CD4-positive, alpha-beta memory T cell (primary cell): ENCODE measurements at regions not wholly inside any gene's neighbourhood (a gene's known extent, or its start where the extent isn't known, plus 50 kb on each side); places are given as distances from the start of the nearest gene placed in this dataset.
A peak's percentile ranks its signal among the peaks of the same experiment; 100 is the strongest.

ENCODE experiments used
- CTCF ChIA-PET: fragments of 350-600 bp; sonication (Branson Sonifier 250); formaldehyde crosslinking; loops from one replicate; lab custom pipeline; 2021; ENCODE audit warnings: inconsistent platforms; ENCODE audit not compliant: partially characterized antibody; lab: Charles Lee
- POLR2A ChIA-PET: fragments of 350-600 bp; sonication (Branson Sonifier 250); formaldehyde crosslinking; loops from one replicate; lab custom pipeline; 2021; ENCODE audit not compliant: partially characterized antibody; lab: Charles Lee
- DNase-seq, 5 donors: peaks; one replicate each; pipeline versions ENCODE4 v3.0.0 to v3.0.0-alpha.2; 2020 to 2022; ENCODE audit warnings: mixed read lengths in 1 of 5
- H3K27ac ChIP-seq: one replicate; pipeline ENCODE4 v1.7.0; 2013; ENCODE audit warnings: low read depth, low read length
- H3K27me3 ChIP-seq: 2 replicates; pipeline ENCODE4 v1.7.0; 2013; ENCODE audit warnings: mild to moderate bottlenecking, low read length, moderate library complexity; ENCODE audit not compliant: insufficient read depth
- H3K36me3 ChIP-seq: 2 replicates; pipeline ENCODE4 v1.7.0; 2013; ENCODE audit warnings: mild to moderate bottlenecking, low read length, moderate library complexity; ENCODE audit not compliant: insufficient read depth
- H3K4me1 ChIP-seq: 2 replicates; pipeline ENCODE4 v1.7.0; 2013; ENCODE audit warnings: mild to moderate bottlenecking, low read length, moderate library complexity; ENCODE audit not compliant: insufficient read depth
- H3K4me3 ChIP-seq, 2 donors: one replicate each; pipeline ENCODE4 v1.7.0; 2013; ENCODE audit warnings: low read length in 2 of 2, mild to moderate bottlenecking in 1 of 2
- H3K9me3 ChIP-seq, 2 donors: one replicate each; pipeline ENCODE4 v1.7.0; 2013; ENCODE audit warnings: low read length in 2 of 2, control low read depth in 1 of 2; ENCODE audit not compliant: control insufficient read depth in 1 of 2
- H3K27ac Mint-ChIP-seq, 7 donors: one replicate each; pipeline ENCODE4 v1.8.0; 2020 to 2021; ENCODE audit warnings: mixed read lengths in 7 of 7, mild to moderate bottlenecking in 6 of 7, inconsistent platforms in 3 of 7, moderate library complexity in 3 of 7
- H3K27me3 Mint-ChIP-seq, 2 donors: one replicate each; pipeline ENCODE4 v1.8.0; 2020 to 2021; ENCODE audit warnings: mixed read lengths in 2 of 2
- H3K36me3 Mint-ChIP-seq, 2 donors: one replicate each; pipeline ENCODE4 v1.8.0; 2020 to 2021; ENCODE audit warnings: mixed read lengths in 2 of 2, inconsistent platforms in 1 of 2, mild to moderate bottlenecking in 1 of 2
- H3K4me1 Mint-ChIP-seq, 4 donors: one replicate each; pipeline ENCODE4 v1.8.0; 2020 to 2021; ENCODE audit warnings: mixed read lengths in 4 of 4, mild to moderate bottlenecking in 1 of 4
- H3K4me3 Mint-ChIP-seq, 8 donors: one replicate each; pipeline ENCODE4 v1.8.0; 2020 to 2021; ENCODE audit warnings: mixed read lengths in 8 of 8, mild to moderate bottlenecking in 7 of 8, moderate library complexity in 6 of 8, inconsistent platforms in 3 of 8
- H3K9me3 Mint-ChIP-seq, 8 donors: one replicate each; pipeline ENCODE4 v1.8.0; 2020 to 2021; ENCODE audit warnings: mixed read lengths in 8 of 8, mild to moderate bottlenecking in 5 of 8, inconsistent platforms in 3 of 8, moderate library complexity in 1 of 8
- intact Hi-C: fragments of 100-400 bp; cut with micrococcal nuclease; formaldehyde crosslinking; loops from one replicate; pipeline ENCODE4 v1.15.1; 2023

GRCh38 chr14:101616202-101616601, 54.9 kb downstream of the DIO3 start:
- no peaks in the 10 kb centered on the region for H3K4me1 ChIP-seq
- H3K4me3 ChIP-seq = no peak overlapping the region
- peaks cover 0 to 1% (median 0%) of the 10 kb centered on the region in 8 donors for H3K9me3 Mint-ChIP-seq
- no peaks in the 10 kb centered on the region for H3K27me3 ChIP-seq
- CTCF ChIA-PET = no interaction called here
- H3K4me3 Mint-ChIP-seq = no peak overlapping the region
- no peaks in the 10 kb centered on the region for H3K4me1 Mint-ChIP-seq
- intact Hi-C loops = no loop called here
- POLR2A ChIA-PET = no interaction called here
- H3K27me3 Mint-ChIP-seq = peaks cover 21 to 25% of the 10 kb centered on the region in 2 donors
- no peaks in the 10 kb centered on the region for H3K36me3 Mint-ChIP-seq
- H3K36me3 ChIP-seq = no peaks in the 10 kb centered on the region
- no peak overlapping the region for H3K27ac ChIP-seq
- H3K27ac Mint-ChIP-seq = no peak overlapping the region
- no peak for DNase-seq
- no peaks in the 10 kb centered on the region for H3K9me3 ChIP-seq

- Mint-ChIP-seq H3K27ac (no peak overlapping the region), H3K36me3 (no peaks in the 10 kb centered on the region), H3K9me3 (no peaks in the 10 kb centered on the region), H3K4me1 (no peaks in the 10 kb centered on the region), H3K27me3 (peaks cover 8% of the 10 kb centered on the region in 2 donors), H3K4me3 (no peak overlapping the region)
- ChIA-PET CTCF (interaction anchor here (1.0 kb wide), 1 partner anchor 10 kb away, joined by 4 read pairs; no protein-coding TSS in a partner anchor), POLR2A (no interaction called here)
- intact Hi-C loops = no loop called here
- DNase-seq = no peak
- no peaks in the 10 kb centered on the region for H3K27me3 ChIP-seq
- H3K9me3 ChIP-seq = no peaks in the 10 kb centered on the region
- H3K36me3 ChIP-seq = no peaks in the 10 kb centered on the region
- no peak overlapping the region for H3K27ac ChIP-seq
- H3K4me1 ChIP-seq = no peaks in the 10 kb centered on the region
- no peak overlapping the region for H3K4me3 ChIP-seq
Measured at GRCh38 chr14:101619484-101619883, 58.2 kb downstream of the DIO3 start.

- H3K36me3 ChIP-seq = no peaks in the 10 kb centered on the region
Measured at GRCh38 chr14:101620031-101620788, 58.9 kb downstream of the DIO3 start.

GRCh38 chr14:101620821-101621785, 59.8 kb downstream of the DIO3 start:
- ChIA-PET POLR2A (no interaction called here), CTCF (no interaction called here)

More at GRCh38 chr14:101620031-101620788, 58.9 kb downstream of the DIO3 start:
- no peak overlapping the region for H3K27ac ChIP-seq
- POLR2A ChIA-PET = no interaction called here
- no peaks in the 10 kb centered on the region for H3K27me3 ChIP-seq
- H3K9me3 ChIP-seq = no peaks in the 10 kb centered on the region
- no peak for DNase-seq
- no peak overlapping the region for H3K27ac Mint-ChIP-seq
- H3K4me3 ChIP-seq = no peak overlapping the region
- no peaks in the 10 kb centered on the region for H3K4me1 Mint-ChIP-seq
- H3K27me3 Mint-ChIP-seq = peaks cover 5 to 6% of the 10 kb centered on the region in 2 donors
- H3K4me3 Mint-ChIP-seq = no peak overlapping the region
- CTCF ChIA-PET = interaction anchor here (1.0 kb wide), 1 partner anchor 9 kb away, joined by 4 read pairs; no protein-coding TSS in a partner anchor
- H3K4me1 ChIP-seq = no peaks in the 10 kb centered on the region
- intact Hi-C loops = no loop called here
- H3K36me3 Mint-ChIP-seq = no peaks in the 10 kb centered on the region
- H3K9me3 Mint-ChIP-seq = no peaks in the 10 kb centered on the region

GRCh38 chr14:101622251-101623076, 61.2 kb downstream of the DIO3 start:
- Histone ChIP-seq H3K4me1 (no peaks in the 10 kb centered on the region), H3K36me3 (no peaks in the 10 kb centered on the region), H3K9me3 (no peaks in the 10 kb centered on the region), H3K4me3 (no peak overlapping the region), H3K27me3 (no peaks in the 10 kb centered on the region), H3K27ac (no peak overlapping the region)
- POLR2A ChIA-PET = no interaction called here
- H3K27me3 Mint-ChIP-seq = peaks cover 0 to 2% of the 10 kb centered on the region in 2 donors
- H3K9me3 Mint-ChIP-seq = no peaks in the 10 kb centered on the region
- no peak overlapping the region for H3K4me3 Mint-ChIP-seq
- H3K27ac Mint-ChIP-seq = peak overlapping the region in 1 of 7 donors; percentile 1
- CTCF ChIA-PET = interaction anchor here (1.1 kb wide), 1 partner anchor 771 kb away, joined by 3 read pairs; no protein-coding TSS in a partner anchor
- no peak for DNase-seq
- no peaks in the 10 kb centered on the region for H3K36me3 Mint-ChIP-seq
- intact Hi-C loops = no loop called here
- no peaks in the 10 kb centered on the region for H3K4me1 Mint-ChIP-seq

More at GRCh38 chr14:101620821-101621785, 59.8 kb downstream of the DIO3 start:
- Histone ChIP-seq H3K4me1 (no peaks in the 10 kb centered on the region), H3K4me3 (no peak overlapping the region), H3K27me3 (no peaks in the 10 kb centered on the region), H3K9me3 (no peaks in the 10 kb centered on the region), H3K27ac (no peak overlapping the region), H3K36me3 (no peaks in the 10 kb centered on the region)
- no peak overlapping the region for H3K4me3 Mint-ChIP-seq
- H3K36me3 Mint-ChIP-seq = no peaks in the 10 kb centered on the region
- H3K27ac Mint-ChIP-seq = no peak overlapping the region
- no peak for DNase-seq
- no peaks in the 10 kb centered on the region for H3K9me3 Mint-ChIP-seq
- peaks cover 2 to 5% of the 10 kb centered on the region in 2 donors for H3K27me3 Mint-ChIP-seq
- intact Hi-C loops = no loop called here
- H3K4me1 Mint-ChIP-seq = no peaks in the 10 kb centered on the region

- Mint-ChIP-seq H3K4me1 (peaks cover 0 to 2% (median 0%) of the 10 kb centered on the region in 4 donors), H3K27me3 (peaks cover 0 to 2% of the 10 kb centered on the region in 2 donors), H3K9me3 (no peaks in the 10 kb centered on the region), H3K36me3 (no peaks in the 10 kb centered on the region), H3K4me3 (no peak overlapping the region), H3K27ac (no peak overlapping the region)
- Histone ChIP-seq H3K4me3 (no peak overlapping the region), H3K36me3 (no peaks in the 10 kb centered on the region), H3K27me3 (no peaks in the 10 kb centered on the region), H3K9me3 (no peaks in the 10 kb centered on the region), H3K4me1 (peaks cover 2% of the 10 kb centered on the region), H3K27ac (no peak overlapping the region)
- DNase-seq = no peak
- CTCF ChIA-PET = interaction anchor here (1.1 kb wide), 1 partner anchor 771 kb away, joined by 3 read pairs; no protein-coding TSS in a partner anchor
- POLR2A ChIA-PET = no interaction called here
- intact Hi-C loops = no loop called here
Measured at GRCh38 chr14:101623077-101623372, 61.7 kb downstream of the DIO3 start.
